HCT116 (cell line): ENCODE measurements at regions not wholly inside any gene's neighbourhood (a gene's known extent, or its start where the extent isn't known, plus 50 kb on each side); places are given as distances from the start of the nearest gene placed in this dataset.

Source experiments
- ATAC-seq: fragments of 200-7000 bp; cut with Tn5 transposase; 2 replicates; pipeline ENCODE4 v1.9.1; 2020; ENCODE audit warnings: mild to moderate bottlenecking, moderate library complexity
- BruUV-seq: library from RNA; stranded (reverse); fragments of 400-500 nt; replicated peaks from 2 replicates; lab custom pipeline; 2021; lab: Mats Ljungman, UMichigan
- CTCF ChIA-PET: fragments of 300-600 bp; sonication (Branson Sonifier 250); formaldehyde crosslinking; loops from one replicate; lab custom pipeline; 2021; ENCODE audit warnings: antibody characterized with exemption; lab: Charles Lee
- POLR2A ChIA-PET: fragments of 300-600, 350-600 bp; sonication (Branson Sonifier 250); formaldehyde crosslinking; loops from one replicate; lab custom pipeline; 2021; ENCODE audit warnings: antibody characterized with exemption; lab: Charles Lee
- RAD21 ChIA-PET, 2 experiments: fragments of 300-600 bp; sonication (Branson Sonifier 250); formaldehyde crosslinking; loops; one replicate each; lab custom pipeline; 2023; ENCODE audit warnings: low total read pairs in 2 of 2; ENCODE audit not compliant: uncharacterized antibody in 2 of 2, unreplicated experiment in 2 of 2, low non-redundant PET in 1 of 2; lab: Charles Lee
- DNase-seq: peaks from one replicate; pipeline ENCODE4 v3.0.0-alpha.2; 2010; ENCODE audit warnings: low read depth, low spot score
- H2AFZ ChIP-seq: fragments of 200-600 bp; shearing (Covaris generic), sonication (generic); 2 replicates; pipeline ENCODE4 v1.6.1; 2017; ENCODE audit warnings: low read depth, mixed run types, mixed read lengths, antibody characterized with exemption, low read length; ENCODE audit not compliant: poor library complexity, severe bottlenecking
- H3K27ac ChIP-seq: 2 replicates; pipeline ENCODE4 v1.5.1; 2012; ENCODE audit warnings: low read depth, low read length
- H3K27me3 ChIP-seq: fragments of 200-600 bp; sonication (generic); 2 replicates; pipeline ENCODE4 v1.6.1; 2016; ENCODE audit warnings: mixed run types, low read length, mixed read lengths; ENCODE audit not compliant: insufficient read depth
- H3K36me3 ChIP-seq, 2 experiments: fragments of 200-500 bp in 1 of 2; fragments of 200-600 bp in 1 of 2; sonication (Bioruptor generic) in 1 of 2; sonication (generic) in 1 of 2; 2 replicates each; pipeline versions ENCODE4 v1.5.1 to v1.6.1; 2014 to 2016; ENCODE audit warnings: low read length in 2 of 2, inconsistent platforms in 1 of 2, mixed read lengths in 1 of 2, mixed run types in 1 of 2; ENCODE audit not compliant: insufficient read depth in 2 of 2, control insufficient read depth in 1 of 2
- H3K4me1 ChIP-seq, 2 experiments: fragments of 200-600 bp in 1 of 2; sonication (generic) in 1 of 2; 2 replicates each; pipeline versions ENCODE4 v1.5.1 to v1.6.1; 2012 to 2017; ENCODE audit warnings: low read length in 2 of 2, inconsistent platforms in 1 of 2, mild to moderate bottlenecking in 1 of 2, mixed read lengths in 1 of 2, mixed run types in 1 of 2, moderate library complexity in 1 of 2; ENCODE audit not compliant: insufficient read depth in 2 of 2, control insufficient read depth in 1 of 2
- H3K4me2 ChIP-seq: fragments of 200-600 bp; sonication (generic); 2 replicates; pipeline ENCODE4 v1.6.1; 2017; ENCODE audit warnings: mixed run types, low read length, mixed read lengths
- H3K4me3 ChIP-seq, 2 experiments: fragments of 200-600 bp in 1 of 2; sonication (generic) in 1 of 2; replicated peaks in 1 of 2; 2 replicates each; pipeline ENCODE4 v1.5.1; 2011 to 2016; ENCODE audit warnings: low read length in 2 of 2, control low read depth in 1 of 2, low read depth in 1 of 2, mild to moderate bottlenecking in 1 of 2, mixed read lengths in 1 of 2, mixed run types in 1 of 2
- H3K79me2 ChIP-seq: fragments of 200-600 bp; sonication (generic); 2 replicates; pipeline ENCODE4 v1.6.1; 2017; ENCODE audit warnings: mild to moderate bottlenecking, mixed run types, low read length, moderate library complexity, mixed read lengths; ENCODE audit not compliant: insufficient read depth
- H3K9ac ChIP-seq: fragments of 200-600 bp; sonication (generic); 2 replicates; pipeline ENCODE4 v1.6.1; 2016; ENCODE audit warnings: low read length, mixed read lengths
- H3K9me2 ChIP-seq: fragments of 200-600 bp; sonication (generic), shearing (Covaris generic); 2 replicates; pipeline ENCODE4 v1.6.1; 2017; ENCODE audit warnings: mixed run types, mild to moderate bottlenecking, moderate library complexity; ENCODE audit not compliant: insufficient read depth
- H3K9me3 ChIP-seq, 2 experiments: fragments of 200-500 bp in 1 of 2; fragments of 200-600 bp in 1 of 2; sonication (Bioruptor generic) in 1 of 2; sonication (generic) in 1 of 2; 2 replicates each; pipeline ENCODE4 v1.6.1; 2014 to 2017; ENCODE audit warnings: low read length in 2 of 2, mixed read lengths in 2 of 2, inconsistent platforms in 1 of 2, low read depth in 1 of 2, mild to moderate bottlenecking in 1 of 2, mixed run types in 1 of 2, moderate library complexity in 1 of 2; ENCODE audit not compliant: control insufficient read depth in 1 of 2, insufficient read depth in 1 of 2
- H4K20me1 ChIP-seq: fragments of 200-600 bp; sonication (generic), shearing (Covaris generic); 2 replicates; pipeline ENCODE4 v1.6.1; 2017; ENCODE audit warnings: mixed run types, mild to moderate bottlenecking, moderate library complexity; ENCODE audit not compliant: insufficient read depth
- ATF3 ChIP-seq: IDR thresholded peaks from 2 replicates; pipeline ENCODE4 v1.6.1; 2012
- CBX3 ChIP-seq: IDR thresholded peaks from 2 replicates; pipeline ENCODE4 v1.6.1; 2012; ENCODE audit warnings: low read depth
- CEBPB ChIP-seq: IDR thresholded peaks from 2 replicates; pipeline ENCODE4 v1.6.1; 2012; ENCODE audit warnings: low read depth
- CTCF ChIP-seq, 3 experiments: fragments of 200-600 bp in 1 of 3; sonication (generic) in 1 of 3; IDR thresholded peaks in 2 of 3; conservative IDR thresholded peaks in 1 of 3; 2 replicates each; pipeline ENCODE4 v1.5.1; 2012 to 2017; ENCODE audit warnings: low read depth in 2 of 3, low read length in 2 of 3, antibody characterized with exemption in 1 of 3, borderline replicate concordance in 1 of 3, control low read depth in 1 of 3, mild to moderate bottlenecking in 1 of 3, mixed read lengths in 1 of 3, mixed run types in 1 of 3, moderate library complexity in 1 of 3; ENCODE audit not compliant: insufficient read depth in 1 of 3
- EGR1 ChIP-seq: IDR thresholded peaks from 2 replicates; pipeline ENCODE4 v1.6.1; 2012; ENCODE audit warnings: low read depth
- ELF1 ChIP-seq: IDR thresholded peaks from 2 replicates; pipeline ENCODE4 v1.6.1; 2012; ENCODE audit warnings: low read depth, borderline replicate concordance
- JUND ChIP-seq: IDR thresholded peaks from 2 replicates; pipeline ENCODE4 v1.6.1; 2012
- POLR2A ChIP-seq: IDR thresholded peaks from 2 replicates; pipeline ENCODE4 v1.7.0; 2011; ENCODE audit warnings: borderline replicate concordance; ENCODE audit not compliant: insufficient read depth, insufficient read length; ENCODE audit errors: extremely low read depth
- POLR2AphosphoS5 ChIP-seq: IDR thresholded peaks from 2 replicates; pipeline ENCODE4 v1.6.1; 2011; ENCODE audit warnings: mild to moderate bottlenecking, low read depth, low read length, moderate library complexity
- RAD21 ChIP-seq: IDR thresholded peaks from 2 replicates; pipeline ENCODE4 v1.6.1; 2012; ENCODE audit warnings: low read depth, mild to moderate bottlenecking
- REST ChIP-seq: IDR thresholded peaks from 2 replicates; pipeline ENCODE4 v1.6.1; 2012; ENCODE audit warnings: low read depth
- SIN3A ChIP-seq: IDR thresholded peaks from 2 replicates; pipeline ENCODE4 v1.6.1; 2012; ENCODE audit warnings: low read depth
- SRF ChIP-seq: IDR thresholded peaks from 2 replicates; pipeline ENCODE4 v1.6.1; 2012; ENCODE audit warnings: low read depth
- TCF7L2 ChIP-seq: IDR thresholded peaks from 2 replicates; pipeline ENCODE4 v1.7.0; 2011; ENCODE audit warnings: borderline replicate concordance, inconsistent platforms; ENCODE audit not compliant: insufficient read depth, insufficient read length; ENCODE audit errors: extremely low read depth
- YY1 ChIP-seq: IDR thresholded peaks from 2 replicates; pipeline ENCODE4 v1.6.1; 2011; ENCODE audit warnings: low read length, low read depth, moderate library complexity, mild to moderate bottlenecking; ENCODE audit not compliant: insufficient replicate concordance; ENCODE audit errors: extremely low read depth
- ZBTB33 ChIP-seq: IDR thresholded peaks from 2 replicates; pipeline ENCODE4 v1.6.1; 2011; ENCODE audit warnings: mild to moderate bottlenecking, low read length, moderate library complexity; ENCODE audit not compliant: insufficient replicate concordance; ENCODE audit errors: extremely low read depth
- ZFX ChIP-seq: fragments of 450-650 bp; IDR thresholded peaks from 2 replicates; pipeline ENCODE4 v1.6.1; 2017
- intact Hi-C: fragments of 100-400 bp; cut with micrococcal nuclease; formaldehyde crosslinking; loops from 2 replicates; pipeline ENCODE4 v1.10.0; 2022

GRCh38 chr21:35367553-35367952 is 318.5 kb upstream of the RUNX1 start:
- ATAC-seq (no peak), DNase-seq (no peak)
- Histone ChIP-seq H3K9ac (no peak overlapping the region), H3K79me2 (no peaks in the 10 kb centered on the region), H3K4me2 (no peak overlapping the region), H4K20me1 (no peaks in the 10 kb centered on the region), H3K27ac (no peak overlapping the region), H3K4me1 (no peaks in the 10 kb centered on the region), H3K9me3 (no peaks in the 10 kb centered on the region), H3K4me3 (no peak overlapping the region), H2AFZ (no peak overlapping the region), H3K36me3 (no peaks in the 10 kb centered on the region), H3K27me3 (no peaks in the 10 kb centered on the region), H3K9me2 (no peaks in the 10 kb centered on the region)
- ChIA-PET POLR2A (no interaction called here), CTCF (no interaction called here), RAD21 (no interaction called here)
- BruUV-seq: no TSS peak
- TF ChIP-seq ATF3: no peak
- TF ChIP-seq REST: no peak
- no peak for TF ChIP-seq ELF1
- TF ChIP-seq POLR2AphosphoS5: no peak
- TF ChIP-seq CTCF (IDR thresholded peaks at IDR 0.05 in 2 of 3, conservative IDR thresholded peaks at IDR 0.05 in 1 of 3; ENCODE audit: borderline replicate concordance in 1 of 3, insufficient read depth in 1 of 3, low read depth in 2 of 3, low read length in 2 of 3): no peak
- no peak for TF ChIP-seq RAD21
- no peak for TF ChIP-seq SRF
- no peak for TF ChIP-seq SIN3A
- no peak for TF ChIP-seq YY1
- TF ChIP-seq JUND: no peak
- no peak for TF ChIP-seq POLR2A
- TF ChIP-seq TCF7L2: no peak
- TF ChIP-seq EGR1: no peak
- TF ChIP-seq CBX3: no peak
- TF ChIP-seq ZBTB33: no peak
- no peak for TF ChIP-seq CEBPB
- no peak for TF ChIP-seq ZFX
- intact Hi-C loops: no loop called here
